Fibroblast of mammary gland (primary cell): ENCODE measurements at regions not wholly inside any gene's neighbourhood (a gene's known extent, or its start where the extent isn't known, plus 50 kb on each side); places are given as distances from the start of the nearest gene placed in this dataset.

ENCODE experiments used
- DNase-seq: peaks from one replicate; pipeline ENCODE4 v3.0.0-alpha.2; 2010; ENCODE audit warnings: low read depth
- H3K4me3 ChIP-seq: 2 replicates; pipeline ENCODE4 v1.5.1; 2011; ENCODE audit warnings: low read depth, mild to moderate bottlenecking, low read length, moderate library complexity; ENCODE audit not compliant: control insufficient read depth
- TF ChIP-seq, protein P1 (sequence below): conservative IDR thresholded peaks from 2 replicates; pipeline ENCODE4 v1.5.1; 2011; ENCODE audit warnings: low read depth, low read length, inconsistent platforms; ENCODE audit not compliant: control insufficient read depth, insufficient read depth

DNA sequence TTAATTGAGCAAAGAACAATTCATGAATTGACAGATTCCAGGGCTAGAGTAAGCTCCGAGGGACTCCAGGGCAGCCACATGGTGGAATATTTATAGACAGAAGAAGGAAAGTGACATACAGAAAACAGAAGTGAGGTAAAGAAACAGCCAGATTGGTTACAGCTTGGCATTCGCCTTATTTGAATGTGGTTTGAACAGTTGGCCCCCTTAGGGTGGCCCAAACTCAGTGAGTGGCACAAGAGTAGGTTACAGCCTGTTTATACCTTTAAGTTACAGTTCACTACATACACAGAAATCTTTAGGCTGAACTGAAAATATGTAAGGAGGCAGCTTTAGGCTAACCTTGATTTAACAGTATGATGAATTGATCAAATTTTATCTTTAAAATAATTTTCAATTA lies 174.5 kb upstream of the CNOT2 start:
- no peak for DNase-seq
- TF ChIP-seq, protein P1, sequence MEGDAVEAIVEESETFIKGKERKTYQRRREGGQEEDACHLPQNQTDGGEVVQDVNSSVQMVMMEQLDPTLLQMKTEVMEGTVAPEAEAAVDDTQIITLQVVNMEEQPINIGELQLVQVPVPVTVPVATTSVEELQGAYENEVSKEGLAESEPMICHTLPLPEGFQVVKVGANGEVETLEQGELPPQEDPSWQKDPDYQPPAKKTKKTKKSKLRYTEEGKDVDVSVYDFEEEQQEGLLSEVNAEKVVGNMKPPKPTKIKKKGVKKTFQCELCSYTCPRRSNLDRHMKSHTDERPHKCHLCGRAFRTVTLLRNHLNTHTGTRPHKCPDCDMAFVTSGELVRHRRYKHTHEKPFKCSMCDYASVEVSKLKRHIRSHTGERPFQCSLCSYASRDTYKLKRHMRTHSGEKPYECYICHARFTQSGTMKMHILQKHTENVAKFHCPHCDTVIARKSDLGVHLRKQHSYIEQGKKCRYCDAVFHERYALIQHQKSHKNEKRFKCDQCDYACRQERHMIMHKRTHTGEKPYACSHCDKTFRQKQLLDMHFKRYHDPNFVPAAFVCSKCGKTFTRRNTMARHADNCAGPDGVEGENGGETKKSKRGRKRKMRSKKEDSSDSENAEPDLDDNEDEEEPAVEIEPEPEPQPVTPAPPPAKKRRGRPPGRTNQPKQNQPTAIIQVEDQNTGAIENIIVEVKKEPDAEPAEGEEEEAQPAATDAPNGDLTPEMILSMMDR = no peak
- no peak overlapping the region for H3K4me3 ChIP-seq

DNA sequence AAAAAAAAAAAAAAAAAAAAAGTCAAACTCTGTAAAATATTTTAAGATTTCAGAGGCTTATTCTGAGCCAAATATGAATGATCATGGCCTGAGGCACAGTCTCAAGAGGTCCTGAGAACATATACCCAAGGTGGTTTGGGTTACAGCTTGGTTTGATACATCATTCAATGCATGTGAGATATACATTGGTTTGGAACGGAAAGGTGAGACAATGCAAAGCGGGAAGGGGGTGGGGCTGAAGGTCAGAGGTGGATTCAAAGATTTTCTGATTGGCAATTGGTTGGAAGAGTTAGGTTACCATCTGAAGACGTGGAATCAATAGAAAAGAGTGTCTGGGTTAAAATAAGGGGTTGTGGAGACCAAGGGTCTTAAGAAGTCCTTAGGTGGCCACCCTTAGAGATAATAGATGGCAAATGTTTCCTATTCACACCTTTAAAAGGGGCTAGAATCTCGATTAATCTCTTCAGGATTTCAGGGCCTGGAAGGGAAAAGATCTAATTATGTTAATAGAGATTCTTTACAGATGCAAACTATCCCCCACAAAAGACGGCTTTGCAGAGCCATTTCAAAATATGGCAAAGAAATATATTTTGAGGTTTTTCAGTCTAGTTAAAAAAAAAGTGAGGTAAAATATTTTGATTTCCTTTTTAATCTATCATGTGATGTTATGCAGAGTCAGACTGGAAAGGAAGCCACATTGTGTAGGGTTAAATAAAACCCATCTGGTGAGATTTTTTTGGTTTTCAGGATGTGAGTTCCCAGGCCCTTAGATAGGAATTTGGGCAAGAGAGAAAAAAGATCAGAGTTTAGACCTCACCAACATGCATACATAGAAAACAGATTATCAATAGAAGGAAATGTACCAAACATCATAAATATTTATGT lies 173.8 kb upstream of the CNOT2 start:
- H3K4me3 ChIP-seq = no peak overlapping the region
- TF ChIP-seq, protein P1 = no peak
- DNase-seq = no peak

DNA sequence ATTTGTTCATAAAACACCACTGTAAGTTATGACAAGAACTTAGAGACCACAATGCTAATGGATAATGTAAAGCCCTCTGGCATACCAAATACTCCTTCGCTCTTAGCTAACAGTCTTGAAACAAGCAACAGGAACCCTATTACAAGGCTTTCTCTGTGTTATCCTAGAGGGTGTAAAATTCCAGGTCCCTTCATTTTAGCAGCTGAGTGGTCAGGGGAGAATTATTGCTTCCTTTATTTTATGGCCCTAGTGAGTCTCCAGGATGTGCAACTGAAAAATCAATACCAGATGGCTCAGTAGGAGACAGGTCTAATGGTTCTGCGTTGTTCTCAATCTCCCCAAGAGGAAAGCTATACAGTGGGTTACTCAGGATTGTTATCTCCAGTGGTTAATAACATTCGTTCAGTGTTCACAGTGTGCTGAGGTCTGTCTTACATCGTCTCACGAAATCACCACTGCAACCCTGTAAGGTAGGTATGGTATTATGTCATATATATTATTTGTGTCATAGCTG lies 172.7 kb upstream of the CNOT2 start:
- no peak overlapping the region for H3K4me3 ChIP-seq
- TF ChIP-seq, protein P1 = no peak
- peak; percentile 56 for DNase-seq

DNA sequence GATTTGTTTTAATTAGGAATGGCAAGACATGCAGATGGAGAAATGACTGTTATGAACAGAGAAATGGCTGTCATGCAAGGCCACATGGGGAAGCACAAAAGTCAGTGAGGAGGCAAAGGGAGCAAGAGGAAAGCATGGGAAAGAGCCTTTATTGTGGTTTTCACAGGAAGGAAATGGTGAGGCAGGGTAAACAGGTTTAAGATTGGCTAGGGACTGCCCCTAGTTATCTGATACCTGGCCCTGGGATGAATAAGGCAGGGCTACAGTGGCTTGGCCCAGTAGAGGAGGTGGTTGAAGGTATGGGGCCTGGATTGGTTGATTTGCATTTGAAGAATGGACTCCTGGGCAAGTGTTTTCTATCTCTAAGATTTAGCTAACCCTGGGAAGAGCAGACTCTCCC lies 168.7 kb upstream of the CNOT2 start:
- no peak for DNase-seq
- TF ChIP-seq, protein P1 = no peak
- no peak overlapping the region for H3K4me3 ChIP-seq

DNA sequence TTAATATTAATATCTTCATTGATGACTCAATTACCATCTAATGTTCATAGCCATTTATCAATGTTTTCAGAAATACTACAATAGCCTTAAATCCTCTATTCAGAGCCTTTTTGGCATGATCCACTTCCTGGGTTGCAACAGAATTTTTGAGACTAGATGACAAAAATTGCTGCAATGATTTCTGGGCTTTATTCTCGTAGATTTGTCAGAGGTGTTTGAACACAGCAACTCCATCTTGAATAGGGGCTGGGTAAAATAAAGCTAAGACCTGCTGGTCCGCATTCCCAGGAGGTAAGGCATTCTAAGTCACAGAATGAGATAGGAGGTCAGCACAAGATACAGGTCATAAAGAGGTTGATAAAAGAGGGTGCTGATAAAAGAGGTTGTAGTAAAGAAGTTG lies 165.8 kb upstream of the CNOT2 start:
- H3K4me3 ChIP-seq = no peak overlapping the region
- no peak for DNase-seq

DNA sequence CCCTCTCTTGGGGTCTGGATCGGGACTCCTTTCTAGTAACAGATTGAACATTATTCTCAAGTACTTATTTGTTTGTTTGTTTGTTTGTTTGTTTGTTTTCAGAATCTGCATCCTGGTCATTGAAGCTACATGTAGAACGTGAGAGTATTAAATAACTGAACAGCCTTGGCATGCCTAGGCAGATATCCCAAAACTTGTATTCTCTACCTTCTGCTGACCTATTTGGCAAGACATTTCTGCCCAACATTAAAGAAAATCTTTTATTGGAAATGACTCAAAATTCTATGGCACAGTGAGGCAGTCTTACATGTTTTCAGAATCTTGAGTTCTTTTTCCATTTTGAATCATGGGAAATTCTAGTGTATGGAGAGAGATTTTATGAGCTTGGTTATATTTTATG lies 165.1 kb upstream of the CNOT2 start:
- no peak overlapping the region for H3K4me3 ChIP-seq
- no peak for DNase-seq
- TF ChIP-seq, protein P1 = no peak

More for the DNA sequence above, 165.8 kb upstream of the CNOT2 start:
- TF ChIP-seq, protein P1 = no peak
